Mucosa of descending colon (tissue), 3 donors: ENCODE measurements at regions not wholly inside any gene's neighbourhood (a gene's known extent, or its start where the extent isn't known, plus 50 kb on each side); places are given as distances from the start of the nearest gene placed in this dataset.

Experiments
- ATAC-seq: fragments of 200-7000 bp; cut with Tn5 transposase; one replicate; pipeline ENCODE4 v1.9.1; 2020; ENCODE audit warnings: mild to moderate bottlenecking, moderate library complexity
- DNase-seq, 3 donors: peaks; one replicate each; pipeline ENCODE4 v3.0.0-alpha.2; 2020
- H3K36me3 ChIP-seq: fragments of 200-600 bp; one replicate; pipeline ENCODE4 v1.8.0; 2021; ENCODE audit warnings: low read depth, mild to moderate bottlenecking
- H3K4me1 ChIP-seq: fragments of 200-600 bp; one replicate; pipeline ENCODE4 v1.8.0; 2021; ENCODE audit warnings: low read depth, mild to moderate bottlenecking
- H3K4me3 ChIP-seq: fragments of 200-600 bp; one replicate; pipeline ENCODE4 v1.8.0; 2021; ENCODE audit warnings: mild to moderate bottlenecking
- H3K9me3 ChIP-seq: fragments of 200-600 bp; one replicate; pipeline ENCODE4 v1.8.0; 2021; ENCODE audit warnings: mild to moderate bottlenecking
- CTCF ChIP-seq: fragments of 200-600 bp; IDR thresholded peaks from one replicate; pipeline ENCODE4 v1.8.0; 2022; ENCODE audit warnings: antibody characterized with exemption, mild to moderate bottlenecking
- intact Hi-C, 2 donors: fragments of 100-400 bp; cut with DNase I in 1 of 2; cut with micrococcal nuclease in 1 of 2; formaldehyde crosslinking; loops; one replicate each; pipeline versions ENCODE4 v1.11.0 to v1.11.1; 2022; cut with DNase I, micrococcal nuclease
- donor health status: DM: no; HTN: no; CAD: no; lungs with moderate emphysema.
- donor health status: DM: no; HTN: no; CAD: no.
- donor health status: DM: no; HTN: yes; CAD: no.

- H3K4me3 ChIP-seq: no peak overlapping the region
- no peaks in the 10 kb centered on the region for H3K36me3 ChIP-seq
- no peaks in the 10 kb centered on the region for H3K9me3 ChIP-seq
- no peak for TF ChIP-seq CTCF
- no peak for DNase-seq
- ATAC-seq: no peak
- intact Hi-C loops: no loop called here
- no peaks in the 10 kb centered on the region for H3K4me1 ChIP-seq
These were observed 166.8 kb downstream of the MACC1 start for GRCh38 chr7:20050241-20050966.

- intact Hi-C loops: no loop called here
These were observed 178.5 kb downstream of the MACC1 start for GRCh38 chr7:20038676-20039075.

GRCh38 chr7:20035279-20035875 lies 181.8 kb downstream of the MACC1 start:
- no peaks in the 10 kb centered on the region for H3K4me1 ChIP-seq
- ATAC-seq: no peak
- no peak for DNase-seq
- TF ChIP-seq CTCF: no peak
- H3K9me3 ChIP-seq: no peaks in the 10 kb centered on the region
- no peaks in the 10 kb centered on the region for H3K36me3 ChIP-seq
- no peak overlapping the region for H3K4me3 ChIP-seq
- intact Hi-C loops: no loop called here

More at GRCh38 chr7:20038676-20039075, 178.5 kb downstream of the MACC1 start:
- TF ChIP-seq CTCF: no peak
- ATAC-seq: no peak
- Histone ChIP-seq H3K36me3 (no peaks in the 10 kb centered on the region), H3K9me3 (no peaks in the 10 kb centered on the region), H3K4me3 (no peak overlapping the region), H3K4me1 (no peaks in the 10 kb centered on the region)
- DNase-seq: no peak

GRCh38 chr7:20033621-20034400 lies 183.4 kb downstream of the MACC1 start:
- no peaks in the 10 kb centered on the region for H3K9me3 ChIP-seq
- TF ChIP-seq CTCF: no peak
- H3K36me3 ChIP-seq: no peaks in the 10 kb centered on the region
- no peaks in the 10 kb centered on the region for H3K4me1 ChIP-seq
- ATAC-seq (no peak), DNase-seq (no peak)
- intact Hi-C loops: no loop called here
- no peak overlapping the region for H3K4me3 ChIP-seq

DNA sequence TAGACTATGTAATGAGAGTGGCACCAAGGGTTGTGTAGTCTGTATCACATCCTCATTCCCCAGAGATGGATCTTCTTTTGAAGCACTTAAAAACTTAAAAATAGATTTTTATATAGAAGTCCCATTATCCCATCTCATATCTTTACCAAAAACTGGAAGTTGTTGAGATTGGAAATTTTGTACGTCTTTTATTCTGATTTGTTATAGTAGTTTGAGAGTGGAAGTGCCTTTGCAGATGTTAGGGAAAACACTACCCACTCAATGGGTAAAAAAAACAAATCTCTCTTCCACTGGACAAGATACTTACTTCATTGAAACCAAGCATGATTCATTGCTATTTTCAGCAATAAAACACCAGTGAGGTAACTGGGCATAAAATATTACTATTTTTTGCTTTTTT lies 184.4 kb downstream of the MACC1 start:
- no peak for ATAC-seq
- Histone ChIP-seq H3K9me3 (no peaks in the 10 kb centered on the region), H3K4me3 (no peak overlapping the region), H3K4me1 (no peaks in the 10 kb centered on the region), H3K36me3 (no peaks in the 10 kb centered on the region)
- TF ChIP-seq CTCF: no peak
- intact Hi-C loops: no loop called here
- DNase-seq: no peak
